BE2C (cell line): ENCODE measurements at regions not wholly inside any gene's neighbourhood (a gene's known extent, or its start where the extent isn't known, plus 50 kb on each side); places are given as distances from the start of the nearest gene placed in this dataset.
A peak's percentile ranks its signal among the peaks of the same experiment; 100 is the strongest.

Source experiments
- DNase-seq: peaks from one replicate; pipeline ENCODE4 v3.0.0-alpha.2; 2020
- H3K27me3 ChIP-seq: fragments of 250-450 bp; sonication (Bioruptor Pico); 2 replicates; pipeline ENCODE4 v1.5.1; 2020; ENCODE audit warnings: mild to moderate bottlenecking
- H3K36me3 ChIP-seq: fragments of 250-450 bp; sonication (Bioruptor Pico); 2 replicates; pipeline ENCODE4 v1.5.1; 2020; ENCODE audit warnings: mild to moderate bottlenecking
- H3K4me1 ChIP-seq: fragments of 250-450 bp; sonication (Bioruptor Pico); 2 replicates; pipeline ENCODE4 v1.5.1; 2020
- H3K4me3 ChIP-seq: 2 replicates; pipeline ENCODE4 v1.5.1; 2011; ENCODE audit warnings: low read depth, low read length
- H3K9me3 ChIP-seq: fragments of 250-450 bp; sonication (Bioruptor Pico); 2 replicates; pipeline ENCODE4 v1.5.1; 2020
- TF ChIP-seq, protein P1 (sequence below): IDR thresholded peaks from 2 replicates; pipeline ENCODE4 v1.5.1; 2012; ENCODE audit warnings: mild to moderate bottlenecking, low read depth, low read length

DNA sequence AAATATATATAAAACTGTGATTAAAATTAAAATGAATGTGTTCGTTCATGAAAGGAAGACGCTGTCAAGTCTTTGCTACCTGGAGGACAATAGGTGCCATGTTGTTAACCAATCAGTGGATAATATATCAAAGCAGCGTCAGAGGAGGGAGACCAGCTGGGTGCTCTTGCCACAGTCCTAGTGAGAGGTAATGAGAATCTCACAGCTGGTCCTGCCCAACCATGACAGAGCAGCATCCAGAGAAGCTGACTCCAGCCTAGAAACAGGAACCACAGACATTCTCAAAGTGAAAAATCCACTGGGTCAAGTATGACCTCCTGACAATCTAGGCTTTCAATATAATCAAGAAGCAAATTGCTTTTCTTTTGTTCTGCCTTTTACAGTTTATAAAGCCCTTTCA, 94.5 kb upstream of the LRFN2 start:
- H3K4me1 ChIP-seq, result peaks cover 8% of the 10 kb centered on the region
- TF ChIP-seq, protein P1, sequence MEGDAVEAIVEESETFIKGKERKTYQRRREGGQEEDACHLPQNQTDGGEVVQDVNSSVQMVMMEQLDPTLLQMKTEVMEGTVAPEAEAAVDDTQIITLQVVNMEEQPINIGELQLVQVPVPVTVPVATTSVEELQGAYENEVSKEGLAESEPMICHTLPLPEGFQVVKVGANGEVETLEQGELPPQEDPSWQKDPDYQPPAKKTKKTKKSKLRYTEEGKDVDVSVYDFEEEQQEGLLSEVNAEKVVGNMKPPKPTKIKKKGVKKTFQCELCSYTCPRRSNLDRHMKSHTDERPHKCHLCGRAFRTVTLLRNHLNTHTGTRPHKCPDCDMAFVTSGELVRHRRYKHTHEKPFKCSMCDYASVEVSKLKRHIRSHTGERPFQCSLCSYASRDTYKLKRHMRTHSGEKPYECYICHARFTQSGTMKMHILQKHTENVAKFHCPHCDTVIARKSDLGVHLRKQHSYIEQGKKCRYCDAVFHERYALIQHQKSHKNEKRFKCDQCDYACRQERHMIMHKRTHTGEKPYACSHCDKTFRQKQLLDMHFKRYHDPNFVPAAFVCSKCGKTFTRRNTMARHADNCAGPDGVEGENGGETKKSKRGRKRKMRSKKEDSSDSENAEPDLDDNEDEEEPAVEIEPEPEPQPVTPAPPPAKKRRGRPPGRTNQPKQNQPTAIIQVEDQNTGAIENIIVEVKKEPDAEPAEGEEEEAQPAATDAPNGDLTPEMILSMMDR, result no peak
- DNase-seq, result no peak

DNA sequence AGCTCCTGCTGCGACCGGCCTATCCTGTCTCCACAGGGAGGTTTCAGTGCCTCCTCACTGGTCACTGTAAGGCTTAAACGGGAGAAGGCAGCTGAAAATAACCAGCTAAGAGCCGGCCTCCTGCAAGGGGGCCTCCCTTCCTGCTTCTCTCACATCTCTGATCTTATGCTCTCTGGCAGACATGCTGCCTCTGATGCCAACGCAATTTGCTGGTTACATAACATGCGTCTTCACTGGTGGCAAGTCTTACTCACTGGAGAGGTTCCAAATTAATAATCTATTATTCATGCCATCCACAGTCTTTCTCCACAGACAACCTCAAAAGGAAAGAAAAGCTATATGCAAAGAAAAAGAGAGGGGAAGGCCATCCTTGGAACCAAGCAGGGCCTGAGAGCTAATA, 91.8 kb upstream of the LRFN2 start:
- Histone ChIP-seq H3K36me3 (no peaks in the 10 kb centered on the region), H3K4me3 (no peak overlapping the region), H3K9me3 (no peaks in the 10 kb centered on the region), H3K27me3 (no peaks in the 10 kb centered on the region), H3K4me1 (no peaks in the 10 kb centered on the region)
- TF ChIP-seq, protein P1, result no peak
- no peak for DNase-seq

More for the DNA sequence above, 94.5 kb upstream of the LRFN2 start:
- no peaks in the 10 kb centered on the region for H3K27me3 ChIP-seq
- no peak overlapping the region for H3K4me3 ChIP-seq
- H3K36me3 ChIP-seq, result no peaks in the 10 kb centered on the region
- H3K9me3 ChIP-seq, result no peaks in the 10 kb centered on the region

DNA sequence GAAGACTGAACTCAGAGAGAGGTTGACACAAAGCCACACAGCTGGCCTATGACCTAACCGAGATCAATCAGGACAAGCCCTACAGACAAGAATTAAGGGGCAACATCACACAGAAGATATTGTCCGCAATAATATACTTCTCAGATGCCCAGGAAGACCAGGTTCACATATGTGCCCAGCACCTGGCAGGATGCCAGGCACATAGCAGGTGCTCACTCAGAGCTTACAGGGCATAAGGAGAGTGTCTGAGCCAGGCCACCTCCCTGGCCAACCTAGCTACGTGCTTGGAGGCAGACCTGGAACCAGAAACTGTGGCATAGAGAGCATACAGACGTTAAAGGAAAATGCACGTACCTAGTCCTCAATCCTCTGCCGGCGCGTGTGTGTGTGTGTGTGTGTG, 87.0 kb upstream of the LRFN2 start:
- H3K4me1 ChIP-seq, result peaks cover 11% of the 10 kb centered on the region
- TF ChIP-seq, protein P1, result no peak
- H3K36me3 ChIP-seq, result no peaks in the 10 kb centered on the region
- H3K4me3 ChIP-seq, result no peak overlapping the region
- H3K27me3 ChIP-seq, result no peaks in the 10 kb centered on the region
- H3K9me3 ChIP-seq, result no peaks in the 10 kb centered on the region
- peak; percentile 30 for DNase-seq

DNA sequence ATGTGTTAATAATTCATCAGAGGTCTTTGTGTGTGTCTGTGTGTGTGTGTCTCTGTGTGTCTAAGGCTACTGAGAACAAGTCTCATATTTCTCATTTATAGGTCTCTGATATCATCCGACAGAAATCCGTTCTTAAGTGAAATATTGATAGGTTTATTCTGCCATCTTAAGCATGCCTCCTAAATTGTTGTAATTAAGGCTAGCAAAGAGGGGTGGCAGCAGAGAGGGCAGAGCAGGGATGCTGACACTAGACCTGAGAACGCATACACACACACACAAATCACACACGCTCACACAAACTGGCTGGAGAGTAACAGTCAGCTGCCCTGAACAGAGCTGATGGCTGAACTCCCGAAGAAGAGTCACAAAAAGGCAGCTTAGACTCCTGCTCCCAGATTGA, 84.9 kb upstream of the LRFN2 start:
- TF ChIP-seq, protein P1, result peak; percentile 39
- Histone ChIP-seq H3K4me1 (peaks cover 29% of the 10 kb centered on the region), H3K4me3 (no peak overlapping the region), H3K9me3 (no peaks in the 10 kb centered on the region), H3K27me3 (no peaks in the 10 kb centered on the region), H3K36me3 (no peaks in the 10 kb centered on the region)
- DNase-seq, result no peak

DNA sequence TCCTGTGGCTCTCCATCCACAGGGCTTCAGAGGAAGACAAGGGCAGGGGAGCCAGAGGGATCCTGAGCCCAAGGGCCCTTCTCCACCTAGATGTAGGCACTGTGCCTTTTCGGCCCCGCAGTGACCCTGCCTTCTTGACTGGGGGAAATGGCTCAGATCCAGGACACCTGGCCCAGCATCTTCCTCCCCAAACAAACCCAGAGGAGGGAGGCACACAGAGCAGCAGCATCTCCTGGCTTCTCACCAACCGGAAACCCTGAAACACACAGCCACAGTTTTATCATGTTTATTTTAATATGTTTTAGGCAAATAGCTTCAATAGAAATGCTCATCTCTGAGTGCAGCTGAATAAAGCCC, 84.5 kb upstream of the LRFN2 start:
- Histone ChIP-seq H3K4me3 (no peak overlapping the region), H3K4me1 (peaks cover 29% of the 10 kb centered on the region), H3K36me3 (no peaks in the 10 kb centered on the region), H3K9me3 (no peaks in the 10 kb centered on the region), H3K27me3 (no peaks in the 10 kb centered on the region)
- TF ChIP-seq, protein P1, result no peak
- no peak for DNase-seq

DNA sequence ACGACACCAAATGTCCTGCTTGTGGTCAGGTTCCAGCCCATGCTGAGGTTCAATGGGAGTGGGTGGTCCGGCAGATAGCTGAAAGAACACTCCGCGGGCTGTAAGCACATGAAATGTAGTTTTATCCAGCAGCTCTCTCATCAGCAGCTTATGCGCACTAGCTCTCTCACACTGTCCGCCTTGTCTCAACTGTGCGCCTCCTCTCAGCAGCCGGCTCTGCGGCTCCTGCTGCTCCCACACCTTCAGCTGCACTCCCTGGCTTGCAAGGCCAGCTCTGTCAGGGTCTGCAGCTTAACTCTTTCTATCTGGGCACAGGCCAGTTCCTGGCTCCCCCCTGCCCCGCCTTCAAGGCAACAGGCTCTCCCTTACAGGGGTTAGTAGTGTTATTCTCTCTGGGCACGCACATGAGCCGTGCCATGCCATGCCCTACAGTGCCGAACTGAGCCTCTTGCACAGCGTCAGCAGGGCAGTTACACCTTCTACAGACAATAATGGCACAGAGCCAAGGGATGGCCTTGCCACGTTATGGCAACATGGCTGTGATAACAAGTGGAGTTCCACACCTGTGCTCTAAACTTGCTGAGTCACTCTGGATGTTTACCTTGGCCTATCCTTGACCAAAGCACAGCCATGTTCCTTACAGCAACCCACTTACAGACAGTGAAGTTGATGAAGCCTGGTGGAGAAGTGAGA, 84.0 kb upstream of the LRFN2 start:
- H3K4me1 ChIP-seq, result peaks cover 29% of the 10 kb centered on the region
- no peaks in the 10 kb centered on the region for H3K36me3 ChIP-seq
- no peaks in the 10 kb centered on the region for H3K27me3 ChIP-seq
- DNase-seq, result peak; percentile 24
- H3K9me3 ChIP-seq, result no peaks in the 10 kb centered on the region
- TF ChIP-seq, protein P1, result no peak
- no peak overlapping the region for H3K4me3 ChIP-seq
